SU-DHL-6 (cell line): ENCODE measurements at regions not wholly inside any gene's neighbourhood (a gene's known extent, or its start where the extent isn't known, plus 50 kb on each side); places are given as distances from the start of the nearest gene placed in this dataset.

ENCODE experiments used
- EZH2phosphoT487 ChIP-seq: fragments of 200-600 bp; sonication (generic), shearing (Covaris generic); conservative IDR thresholded peaks from 2 replicates; pipeline ENCODE4 v1.6.1; 2018; ENCODE audit warnings: mild to moderate bottlenecking, antibody characterized with exemption, low read length, moderate library complexity, mixed read lengths
- TF ChIP-seq, protein P1 (sequence below): fragments of 200-600 bp; sonication (generic); IDR thresholded peaks from one replicate; pipeline ENCODE4 v1.5.1; 2017; ENCODE audit warnings: antibody characterized with exemption, mild to moderate bottlenecking, low read length, moderate library complexity; ENCODE audit not compliant: insufficient read depth, poor library complexity, severe bottlenecking

DNA sequence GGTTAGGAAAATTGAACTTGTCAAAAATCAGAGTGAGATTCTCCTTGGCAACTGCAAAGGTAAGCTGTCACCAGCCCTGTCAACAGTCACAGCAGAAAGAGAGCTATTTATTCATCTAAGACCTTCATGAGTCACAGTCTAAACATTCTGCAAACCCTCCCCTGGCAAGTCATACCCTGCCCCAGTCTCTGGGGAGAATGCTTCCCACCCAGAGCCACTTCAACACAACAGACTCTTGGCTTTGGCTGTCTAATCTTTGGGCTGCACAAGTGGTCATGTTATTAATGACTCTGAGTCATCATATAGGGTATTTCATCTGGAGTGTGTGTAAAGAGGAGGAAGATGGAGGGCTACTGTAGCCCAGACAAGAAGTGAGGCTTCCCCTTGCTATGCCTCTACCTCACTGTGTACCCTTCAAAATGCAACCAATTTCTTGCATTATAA is 153.4 kb downstream of the CCDC34 start:
- TF ChIP-seq, protein P1, sequence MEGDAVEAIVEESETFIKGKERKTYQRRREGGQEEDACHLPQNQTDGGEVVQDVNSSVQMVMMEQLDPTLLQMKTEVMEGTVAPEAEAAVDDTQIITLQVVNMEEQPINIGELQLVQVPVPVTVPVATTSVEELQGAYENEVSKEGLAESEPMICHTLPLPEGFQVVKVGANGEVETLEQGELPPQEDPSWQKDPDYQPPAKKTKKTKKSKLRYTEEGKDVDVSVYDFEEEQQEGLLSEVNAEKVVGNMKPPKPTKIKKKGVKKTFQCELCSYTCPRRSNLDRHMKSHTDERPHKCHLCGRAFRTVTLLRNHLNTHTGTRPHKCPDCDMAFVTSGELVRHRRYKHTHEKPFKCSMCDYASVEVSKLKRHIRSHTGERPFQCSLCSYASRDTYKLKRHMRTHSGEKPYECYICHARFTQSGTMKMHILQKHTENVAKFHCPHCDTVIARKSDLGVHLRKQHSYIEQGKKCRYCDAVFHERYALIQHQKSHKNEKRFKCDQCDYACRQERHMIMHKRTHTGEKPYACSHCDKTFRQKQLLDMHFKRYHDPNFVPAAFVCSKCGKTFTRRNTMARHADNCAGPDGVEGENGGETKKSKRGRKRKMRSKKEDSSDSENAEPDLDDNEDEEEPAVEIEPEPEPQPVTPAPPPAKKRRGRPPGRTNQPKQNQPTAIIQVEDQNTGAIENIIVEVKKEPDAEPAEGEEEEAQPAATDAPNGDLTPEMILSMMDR, result no peak
- no peak for TF ChIP-seq EZH2phosphoT487
